HCT116 (cell line): ENCODE measurements at regions not wholly inside any gene's neighbourhood (a gene's known extent, or its start where the extent isn't known, plus 50 kb on each side); places are given as distances from the start of the nearest gene placed in this dataset.

Experiments used
- ATAC-seq: fragments of 200-7000 bp; cut with Tn5 transposase; 2 replicates; pipeline ENCODE4 v1.9.1; 2020; ENCODE audit warnings: mild to moderate bottlenecking, moderate library complexity
- BruUV-seq: library from RNA; stranded (reverse); fragments of 400-500 nt; replicated peaks from 2 replicates; lab custom pipeline; 2021; lab: Mats Ljungman, UMichigan
- CTCF ChIA-PET: fragments of 300-600 bp; sonication (Branson Sonifier 250); formaldehyde crosslinking; loops from one replicate; lab custom pipeline; 2021; ENCODE audit warnings: antibody characterized with exemption; lab: Charles Lee
- POLR2A ChIA-PET: fragments of 300-600, 350-600 bp; sonication (Branson Sonifier 250); formaldehyde crosslinking; loops from one replicate; lab custom pipeline; 2021; ENCODE audit warnings: antibody characterized with exemption; lab: Charles Lee
- RAD21 ChIA-PET, 2 experiments: fragments of 300-600 bp; sonication (Branson Sonifier 250); formaldehyde crosslinking; loops; one replicate each; lab custom pipeline; 2023; ENCODE audit warnings: low total read pairs in 2 of 2; ENCODE audit not compliant: uncharacterized antibody in 2 of 2, unreplicated experiment in 2 of 2, low non-redundant PET in 1 of 2; lab: Charles Lee
- DNase-seq: peaks from one replicate; pipeline ENCODE4 v3.0.0-alpha.2; 2010; ENCODE audit warnings: low read depth, low spot score
- H2AFZ ChIP-seq: fragments of 200-600 bp; shearing (Covaris generic), sonication (generic); 2 replicates; pipeline ENCODE4 v1.6.1; 2017; ENCODE audit warnings: low read depth, mixed run types, mixed read lengths, antibody characterized with exemption, low read length; ENCODE audit not compliant: poor library complexity, severe bottlenecking
- H3K27ac ChIP-seq: 2 replicates; pipeline ENCODE4 v1.5.1; 2012; ENCODE audit warnings: low read depth, low read length
- H3K27me3 ChIP-seq: fragments of 200-600 bp; sonication (generic); 2 replicates; pipeline ENCODE4 v1.6.1; 2016; ENCODE audit warnings: mixed run types, low read length, mixed read lengths; ENCODE audit not compliant: insufficient read depth
- H3K36me3 ChIP-seq, 2 experiments: fragments of 200-500 bp in 1 of 2; fragments of 200-600 bp in 1 of 2; sonication (Bioruptor generic) in 1 of 2; sonication (generic) in 1 of 2; 2 replicates each; pipeline versions ENCODE4 v1.5.1 to v1.6.1; 2014 to 2016; ENCODE audit warnings: low read length in 2 of 2, inconsistent platforms in 1 of 2, mixed read lengths in 1 of 2, mixed run types in 1 of 2; ENCODE audit not compliant: insufficient read depth in 2 of 2, control insufficient read depth in 1 of 2
- H3K4me1 ChIP-seq, 2 experiments: fragments of 200-600 bp in 1 of 2; sonication (generic) in 1 of 2; 2 replicates each; pipeline versions ENCODE4 v1.5.1 to v1.6.1; 2012 to 2017; ENCODE audit warnings: low read length in 2 of 2, inconsistent platforms in 1 of 2, mild to moderate bottlenecking in 1 of 2, mixed read lengths in 1 of 2, mixed run types in 1 of 2, moderate library complexity in 1 of 2; ENCODE audit not compliant: insufficient read depth in 2 of 2, control insufficient read depth in 1 of 2
- H3K4me2 ChIP-seq: fragments of 200-600 bp; sonication (generic); 2 replicates; pipeline ENCODE4 v1.6.1; 2017; ENCODE audit warnings: mixed run types, low read length, mixed read lengths
- H3K4me3 ChIP-seq, 2 experiments: fragments of 200-600 bp in 1 of 2; sonication (generic) in 1 of 2; replicated peaks in 1 of 2; 2 replicates each; pipeline ENCODE4 v1.5.1; 2011 to 2016; ENCODE audit warnings: low read length in 2 of 2, control low read depth in 1 of 2, low read depth in 1 of 2, mild to moderate bottlenecking in 1 of 2, mixed read lengths in 1 of 2, mixed run types in 1 of 2
- H3K79me2 ChIP-seq: fragments of 200-600 bp; sonication (generic); 2 replicates; pipeline ENCODE4 v1.6.1; 2017; ENCODE audit warnings: mild to moderate bottlenecking, mixed run types, low read length, moderate library complexity, mixed read lengths; ENCODE audit not compliant: insufficient read depth
- H3K9ac ChIP-seq: fragments of 200-600 bp; sonication (generic); 2 replicates; pipeline ENCODE4 v1.6.1; 2016; ENCODE audit warnings: low read length, mixed read lengths
- H3K9me2 ChIP-seq: fragments of 200-600 bp; sonication (generic), shearing (Covaris generic); 2 replicates; pipeline ENCODE4 v1.6.1; 2017; ENCODE audit warnings: mixed run types, mild to moderate bottlenecking, moderate library complexity; ENCODE audit not compliant: insufficient read depth
- H3K9me3 ChIP-seq, 2 experiments: fragments of 200-500 bp in 1 of 2; fragments of 200-600 bp in 1 of 2; sonication (Bioruptor generic) in 1 of 2; sonication (generic) in 1 of 2; 2 replicates each; pipeline ENCODE4 v1.6.1; 2014 to 2017; ENCODE audit warnings: low read length in 2 of 2, mixed read lengths in 2 of 2, inconsistent platforms in 1 of 2, low read depth in 1 of 2, mild to moderate bottlenecking in 1 of 2, mixed run types in 1 of 2, moderate library complexity in 1 of 2; ENCODE audit not compliant: control insufficient read depth in 1 of 2, insufficient read depth in 1 of 2
- H4K20me1 ChIP-seq: fragments of 200-600 bp; sonication (generic), shearing (Covaris generic); 2 replicates; pipeline ENCODE4 v1.6.1; 2017; ENCODE audit warnings: mixed run types, mild to moderate bottlenecking, moderate library complexity; ENCODE audit not compliant: insufficient read depth
- CTCF ChIP-seq, 3 experiments: fragments of 200-600 bp in 1 of 3; sonication (generic) in 1 of 3; IDR thresholded peaks in 2 of 3; conservative IDR thresholded peaks in 1 of 3; 2 replicates each; pipeline ENCODE4 v1.5.1; 2012 to 2017; ENCODE audit warnings: low read depth in 2 of 3, low read length in 2 of 3, antibody characterized with exemption in 1 of 3, borderline replicate concordance in 1 of 3, control low read depth in 1 of 3, mild to moderate bottlenecking in 1 of 3, mixed read lengths in 1 of 3, mixed run types in 1 of 3, moderate library complexity in 1 of 3; ENCODE audit not compliant: insufficient read depth in 1 of 3
- EGR1 ChIP-seq: IDR thresholded peaks from 2 replicates; pipeline ENCODE4 v1.6.1; 2012; ENCODE audit warnings: low read depth
- SRF ChIP-seq: IDR thresholded peaks from 2 replicates; pipeline ENCODE4 v1.6.1; 2012; ENCODE audit warnings: low read depth
- YY1 ChIP-seq: IDR thresholded peaks from 2 replicates; pipeline ENCODE4 v1.6.1; 2011; ENCODE audit warnings: low read length, low read depth, moderate library complexity, mild to moderate bottlenecking; ENCODE audit not compliant: insufficient replicate concordance; ENCODE audit errors: extremely low read depth
- ZBTB33 ChIP-seq: IDR thresholded peaks from 2 replicates; pipeline ENCODE4 v1.6.1; 2011; ENCODE audit warnings: mild to moderate bottlenecking, low read length, moderate library complexity; ENCODE audit not compliant: insufficient replicate concordance; ENCODE audit errors: extremely low read depth
- ZFX ChIP-seq: fragments of 450-650 bp; IDR thresholded peaks from 2 replicates; pipeline ENCODE4 v1.6.1; 2017
- intact Hi-C: fragments of 100-400 bp; cut with micrococcal nuclease; formaldehyde crosslinking; loops from 2 replicates; pipeline ENCODE4 v1.10.0; 2022

GRCh38 chr13:48790199-48790598, 136.5 kb downstream of the CYSLTR2 start:
- RAD21 ChIA-PET = no interaction called here
- Histone ChIP-seq H3K27ac (no peak overlapping the region), H3K9me2 (no peaks in the 10 kb centered on the region)
- no TSS peak for BruUV-seq
- no peak for ATAC-seq
- TF ChIP-seq ZBTB33 (no peak), SRF (no peak), ZFX (no peak), YY1 (no peak), EGR1 (no peak), CTCF (IDR thresholded peaks at IDR 0.05 in 2 of 3, conservative IDR thresholded peaks at IDR 0.05 in 1 of 3; ENCODE audit: borderline replicate concordance in 1 of 3, insufficient read depth in 1 of 3, low read depth in 2 of 3, low read length in 2 of 3) (no peak)
- TF ChIP-seq, all 23 proteins: peak for 0
- Histone ChIP-seq H3K9me3 (no peaks in the 10 kb centered on the region), H3K4me2 (no peak overlapping the region), H3K4me3 (no peak overlapping the region), H3K4me1 (peaks cover 0 to 12% of the 10 kb centered on the region in 2 experiments; a peak in 2 of 4 replicates), H4K20me1 (no peaks in the 10 kb centered on the region), H3K9ac (no peak overlapping the region), H3K27me3 (no peaks in the 10 kb centered on the region), H2AFZ (no peak overlapping the region), H3K79me2 (no peaks in the 10 kb centered on the region), H3K36me3 (no peaks in the 10 kb centered on the region)
- intact Hi-C loops = no loop called here
- POLR2A ChIA-PET = no interaction called here
- no peak for DNase-seq
- CTCF ChIA-PET = interaction anchor here (1.0 kb wide), 1 partner anchor 21 kb away, joined by 4 read pairs; no protein-coding TSS in a partner anchor
